Caco-2 (cell line): ENCODE measurements at regions not wholly inside any gene's neighbourhood (a gene's known extent, or its start where the extent isn't known, plus 50 kb on each side); places are given as distances from the start of the nearest gene placed in this dataset.

Experiments
- BruUV-seq: library from RNA; stranded (reverse); fragments of 400-500 nt; replicated peaks from 2 replicates; lab custom pipeline; 2021; lab: Mats Ljungman, UMichigan
- CTCF ChIA-PET: fragments of 300-600 bp; sonication (Branson Sonifier 250); formaldehyde crosslinking; loops from one replicate; lab custom pipeline; 2022; ENCODE audit warnings: antibody characterized with exemption; lab: Charles Lee
- POLR2A ChIA-PET: fragments of 300-600 bp; sonication (Branson Sonifier 250); formaldehyde crosslinking; loops from one replicate; lab custom pipeline; 2022; ENCODE audit warnings: antibody characterized with exemption; lab: Charles Lee
- DNase-seq, 2 experiments: peaks; one replicate each; pipeline versions ENCODE4 v3.0.0 to v3.0.0-alpha.2; 2020 to 2022
- H3K27me3 ChIP-seq: replicated peaks from 2 replicates; pipeline ENCODE4 v1.6.0; 2011; ENCODE audit warnings: low read length; ENCODE audit not compliant: control insufficient read depth, insufficient read depth
- H3K36me3 ChIP-seq: 2 replicates; pipeline ENCODE4 v1.5.1; 2011; ENCODE audit warnings: low read length; ENCODE audit not compliant: control insufficient read depth, insufficient read depth
- H3K4me1 ChIP-seq: fragments of 250-450 bp; sonication (Bioruptor Pico); 2 replicates; pipeline ENCODE4 v1.5.1; 2020; ENCODE audit warnings: mild to moderate bottlenecking
- H3K4me3 ChIP-seq: 2 replicates; pipeline ENCODE4 v1.5.1; 2011; ENCODE audit warnings: low read depth, mild to moderate bottlenecking, control low read depth, low read length
- H3K9me3 ChIP-seq: fragments of 250-450 bp; sonication (Bioruptor Pico); 2 replicates; pipeline ENCODE4 v1.5.1; 2020; ENCODE audit warnings: mild to moderate bottlenecking, moderate library complexity
- H3K27ac Mint-ChIP-seq: one replicate; pipeline ENCODE4 v1.8.0; 2022; ENCODE audit warnings: mixed read lengths; ENCODE audit not compliant: unreplicated experiment
- H3K27me3 Mint-ChIP-seq: one replicate; pipeline ENCODE4 v1.8.0; 2022; ENCODE audit warnings: mixed read lengths; ENCODE audit not compliant: insufficient read depth, unreplicated experiment
- H3K36me3 Mint-ChIP-seq: one replicate; pipeline ENCODE4 v1.8.0; 2022; ENCODE audit warnings: mild to moderate bottlenecking, mixed read lengths; ENCODE audit not compliant: insufficient read depth, unreplicated experiment
- H3K4me1 Mint-ChIP-seq: one replicate; pipeline ENCODE4 v1.8.0; 2022; ENCODE audit warnings: low read depth, mixed read lengths; ENCODE audit not compliant: unreplicated experiment
- H3K4me3 Mint-ChIP-seq: one replicate; pipeline ENCODE4 v1.8.0; 2022; ENCODE audit warnings: mild to moderate bottlenecking, moderate library complexity, mixed read lengths; ENCODE audit not compliant: unreplicated experiment
- H3K9me3 Mint-ChIP-seq: one replicate; pipeline ENCODE4 v1.8.0; 2022; ENCODE audit warnings: mixed read lengths; ENCODE audit not compliant: unreplicated experiment
- intact Hi-C: fragments of 100-400 bp; cut with micrococcal nuclease; formaldehyde crosslinking; loops from one replicate; pipeline ENCODE4 v1.10.0; 2022; ENCODE audit not compliant: unreplicated experiment
- TF ChIP-seq, protein P1 (sequence below), 2 experiments: fragments of 200-600 bp in 1 of 2; IDR thresholded peaks; 1 replicate in 1 of 2; 2 replicates in 1 of 2; pipeline versions ENCODE4 v1.5.1 to v1.8.0; 2011 to 2022; ENCODE audit warnings: antibody characterized with exemption in 1 of 2, control low read depth in 1 of 2, inconsistent platforms in 1 of 2, low read depth in 1 of 2, low read length in 1 of 2, mild to moderate bottlenecking in 1 of 2, moderate library complexity in 1 of 2; ENCODE audit not compliant: insufficient read depth in 1 of 2, severe bottlenecking in 1 of 2, unreplicated experiment in 1 of 2

DNA sequence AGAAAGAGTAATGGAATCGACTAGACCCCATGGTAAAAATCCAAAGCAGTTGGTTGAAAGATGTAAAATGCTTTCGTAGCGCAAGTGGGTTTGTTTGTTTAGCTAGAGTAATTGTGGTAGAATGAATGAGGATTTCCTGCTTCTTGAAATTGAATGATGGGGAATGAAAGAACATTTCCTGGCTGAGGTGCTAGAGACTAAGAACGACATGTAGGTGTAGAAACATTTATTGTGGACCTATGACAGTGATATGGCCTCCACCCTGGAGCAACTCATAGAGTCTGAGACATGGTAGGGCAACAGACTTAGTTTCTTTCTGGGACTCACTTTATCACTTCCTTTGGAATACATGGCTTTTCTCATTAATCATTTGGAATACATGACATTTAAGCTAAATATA, 467.6 kb upstream of the CFAP20DC start:
- H3K27ac Mint-ChIP-seq = no peak overlapping the region
- POLR2A ChIA-PET = no interaction called here
- H3K9me3 Mint-ChIP-seq = no peaks in the 10 kb centered on the region
- DNase-seq = no peak
- CTCF ChIA-PET = interaction anchor here (0.6 kb wide), 1 partner anchor 1889 kb away, joined by 4 read pairs; no protein-coding TSS in a partner anchor
- Histone ChIP-seq H3K4me1 (no peaks in the 10 kb centered on the region), H3K9me3 (no peaks in the 10 kb centered on the region), H3K36me3 (no peaks in the 10 kb centered on the region), H3K4me3 (no peak overlapping the region), H3K27me3 (no peaks in the 10 kb centered on the region; the same call in 1 of the 2 replicates)
- peaks cover 12% of the 10 kb centered on the region for H3K27me3 Mint-ChIP-seq
- H3K36me3 Mint-ChIP-seq = no peaks in the 10 kb centered on the region
- no TSS peak for BruUV-seq
- TF ChIP-seq, protein P1, sequence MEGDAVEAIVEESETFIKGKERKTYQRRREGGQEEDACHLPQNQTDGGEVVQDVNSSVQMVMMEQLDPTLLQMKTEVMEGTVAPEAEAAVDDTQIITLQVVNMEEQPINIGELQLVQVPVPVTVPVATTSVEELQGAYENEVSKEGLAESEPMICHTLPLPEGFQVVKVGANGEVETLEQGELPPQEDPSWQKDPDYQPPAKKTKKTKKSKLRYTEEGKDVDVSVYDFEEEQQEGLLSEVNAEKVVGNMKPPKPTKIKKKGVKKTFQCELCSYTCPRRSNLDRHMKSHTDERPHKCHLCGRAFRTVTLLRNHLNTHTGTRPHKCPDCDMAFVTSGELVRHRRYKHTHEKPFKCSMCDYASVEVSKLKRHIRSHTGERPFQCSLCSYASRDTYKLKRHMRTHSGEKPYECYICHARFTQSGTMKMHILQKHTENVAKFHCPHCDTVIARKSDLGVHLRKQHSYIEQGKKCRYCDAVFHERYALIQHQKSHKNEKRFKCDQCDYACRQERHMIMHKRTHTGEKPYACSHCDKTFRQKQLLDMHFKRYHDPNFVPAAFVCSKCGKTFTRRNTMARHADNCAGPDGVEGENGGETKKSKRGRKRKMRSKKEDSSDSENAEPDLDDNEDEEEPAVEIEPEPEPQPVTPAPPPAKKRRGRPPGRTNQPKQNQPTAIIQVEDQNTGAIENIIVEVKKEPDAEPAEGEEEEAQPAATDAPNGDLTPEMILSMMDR (IDR thresholded peaks at IDR 0.05; ENCODE audit: insufficient read depth in 1 of 2, low read depth in 1 of 2, low read length in 1 of 2, severe bottlenecking in 1 of 2, unreplicated experiment in 1 of 2) = no peak
- H3K4me1 Mint-ChIP-seq = no peaks in the 10 kb centered on the region
- no peak overlapping the region for H3K4me3 Mint-ChIP-seq
- intact Hi-C loops = no loop called here

DNA sequence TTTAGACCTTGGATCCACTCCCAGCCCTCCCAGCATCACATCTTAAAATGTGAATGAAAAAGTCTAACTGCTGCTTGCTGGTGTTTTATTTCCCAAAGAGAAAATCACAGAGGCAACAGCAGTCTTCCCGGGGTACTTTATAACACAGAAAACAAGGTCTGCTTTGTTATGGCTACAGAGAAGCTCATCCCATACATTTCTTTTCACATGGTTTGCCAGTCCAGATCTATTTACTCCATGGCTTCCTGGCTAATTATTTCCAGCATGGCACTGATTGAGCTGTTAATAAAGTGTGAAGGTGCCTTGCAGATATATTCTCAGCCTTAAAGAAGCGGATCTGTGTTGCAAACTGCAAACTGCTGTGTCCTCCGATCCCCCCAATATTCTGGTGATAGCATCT, 466.1 kb upstream of the CFAP20DC start:
- DNase-seq = no peak
- H3K4me1 ChIP-seq = no peaks in the 10 kb centered on the region
- H3K36me3 Mint-ChIP-seq = no peaks in the 10 kb centered on the region
- POLR2A ChIA-PET = no interaction called here
- H3K27me3 Mint-ChIP-seq = peaks cover 12% of the 10 kb centered on the region
- no peaks in the 10 kb centered on the region for H3K9me3 ChIP-seq
- no peak overlapping the region for H3K4me3 ChIP-seq
- H3K4me3 Mint-ChIP-seq = no peak overlapping the region
- no peaks in the 10 kb centered on the region for H3K9me3 Mint-ChIP-seq
- no TSS peak for BruUV-seq
- TF ChIP-seq, protein P1 (IDR thresholded peaks at IDR 0.05; ENCODE audit: insufficient read depth in 1 of 2, low read depth in 1 of 2, low read length in 1 of 2, severe bottlenecking in 1 of 2, unreplicated experiment in 1 of 2) = no peak
- no peaks in the 10 kb centered on the region for H3K4me1 Mint-ChIP-seq
- intact Hi-C loops = no loop called here
- no peak overlapping the region for H3K27ac Mint-ChIP-seq
- CTCF ChIA-PET = no interaction called here
- no peaks in the 10 kb centered on the region; the same call in 1 of the 2 replicates for H3K27me3 ChIP-seq
- no peaks in the 10 kb centered on the region for H3K36me3 ChIP-seq

DNA sequence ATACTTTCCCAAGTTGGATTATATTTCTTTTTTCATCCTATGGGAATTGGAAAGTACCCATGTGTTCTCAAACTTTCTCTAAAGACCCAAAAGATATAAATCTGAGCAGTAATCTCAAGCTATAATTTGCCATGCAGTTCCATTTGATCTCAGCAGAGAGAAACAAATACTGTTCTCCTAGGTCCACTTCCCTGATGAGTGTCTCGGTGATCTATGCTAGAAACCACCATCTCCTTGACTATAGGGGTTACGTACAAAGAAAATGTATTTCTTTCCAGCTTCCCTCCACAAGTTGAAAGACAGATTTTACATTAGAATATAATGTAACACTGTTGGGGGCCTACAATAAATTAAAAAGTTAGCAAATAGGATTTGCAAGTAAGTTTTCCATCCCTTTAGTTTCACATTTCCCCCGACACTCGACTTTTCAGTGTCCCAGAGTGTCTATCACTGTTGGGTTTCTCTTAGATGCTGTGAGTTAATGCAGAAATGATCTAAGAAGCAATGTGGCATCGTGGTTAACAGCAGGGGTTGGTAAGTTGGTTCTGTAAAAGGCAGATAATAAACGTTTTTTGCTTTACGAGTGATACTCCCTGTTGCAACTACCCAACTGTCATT, 465.1 kb upstream of the CFAP20DC start:
- TF ChIP-seq, protein P1 (IDR thresholded peaks at IDR 0.05; ENCODE audit: insufficient read depth in 1 of 2, low read depth in 1 of 2, low read length in 1 of 2, severe bottlenecking in 1 of 2, unreplicated experiment in 1 of 2) = no peak
- Histone ChIP-seq H3K9me3 (no peaks in the 10 kb centered on the region), H3K4me3 (no peak overlapping the region), H3K4me1 (no peaks in the 10 kb centered on the region), H3K36me3 (no peaks in the 10 kb centered on the region), H3K27me3 (no peaks in the 10 kb centered on the region; the same call in 1 of the 2 replicates)
- peaks cover 12% of the 10 kb centered on the region for H3K27me3 Mint-ChIP-seq
- H3K4me3 Mint-ChIP-seq = no peak overlapping the region
- H3K4me1 Mint-ChIP-seq = no peaks in the 10 kb centered on the region
- no peak overlapping the region for H3K27ac Mint-ChIP-seq
- no TSS peak for BruUV-seq
- intact Hi-C loops = no loop called here
- POLR2A ChIA-PET = no interaction called here
- CTCF ChIA-PET = no interaction called here
- no peak for DNase-seq
- no peaks in the 10 kb centered on the region for H3K9me3 Mint-ChIP-seq
- H3K36me3 Mint-ChIP-seq = no peaks in the 10 kb centered on the region
